ENCODE measurements at regions not wholly inside any gene's neighbourhood (a gene's known extent, or its start where the extent isn't known, plus 50 kb on each side); places are given as distances from the start of the nearest gene placed in this dataset.

- no peak for DNase-seq
Measured at GRCh38 chr11:134905928-134906327, 493.9 kb upstream of the B3GAT1 start.

GRCh38 chr11:134905517-134905916 is 493.5 kb upstream of the B3GAT1 start:
- DNase-seq, result no peak

DNA sequence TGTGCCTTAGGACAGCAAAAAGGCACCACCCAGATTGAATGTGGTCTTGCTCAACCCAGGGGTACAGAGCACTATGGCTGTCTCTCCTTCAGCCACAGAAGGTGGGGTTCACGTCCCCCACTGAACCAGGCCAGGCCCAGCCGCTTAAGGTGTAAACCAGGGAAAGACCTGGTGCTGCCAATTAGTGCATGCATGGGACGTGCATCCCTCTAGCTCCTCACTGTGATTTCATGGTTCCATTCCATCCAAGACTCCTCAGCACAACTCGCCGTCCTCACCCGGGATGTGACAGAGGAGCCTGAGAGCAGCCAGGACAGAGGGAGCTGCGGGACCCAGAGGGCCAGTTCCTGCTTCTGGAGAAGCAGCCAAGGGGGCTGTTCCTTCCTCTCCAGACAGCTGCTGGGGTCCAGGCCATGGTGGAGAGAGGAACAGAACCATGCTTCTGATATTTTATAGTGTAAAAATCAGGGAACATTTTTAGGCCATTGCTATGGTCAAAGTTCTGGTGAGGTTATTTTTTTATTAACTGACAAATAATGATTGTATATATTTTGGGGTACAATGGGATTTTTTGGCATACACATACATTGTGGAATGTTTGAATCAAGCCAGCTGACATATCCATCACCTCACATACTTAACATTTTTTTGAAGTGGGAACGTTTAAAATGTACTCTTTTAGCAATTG is 492.2 kb upstream of the B3GAT1 start:
- no peak for DNase-seq

GRCh38 chr11:134901955-134902918 is 490.2 kb upstream of the B3GAT1 start:
- no peak for DNase-seq

GRCh38 chr11:134901542-134901941 is 489.5 kb upstream of the B3GAT1 start:
- no peak for DNase-seq

DNA sequence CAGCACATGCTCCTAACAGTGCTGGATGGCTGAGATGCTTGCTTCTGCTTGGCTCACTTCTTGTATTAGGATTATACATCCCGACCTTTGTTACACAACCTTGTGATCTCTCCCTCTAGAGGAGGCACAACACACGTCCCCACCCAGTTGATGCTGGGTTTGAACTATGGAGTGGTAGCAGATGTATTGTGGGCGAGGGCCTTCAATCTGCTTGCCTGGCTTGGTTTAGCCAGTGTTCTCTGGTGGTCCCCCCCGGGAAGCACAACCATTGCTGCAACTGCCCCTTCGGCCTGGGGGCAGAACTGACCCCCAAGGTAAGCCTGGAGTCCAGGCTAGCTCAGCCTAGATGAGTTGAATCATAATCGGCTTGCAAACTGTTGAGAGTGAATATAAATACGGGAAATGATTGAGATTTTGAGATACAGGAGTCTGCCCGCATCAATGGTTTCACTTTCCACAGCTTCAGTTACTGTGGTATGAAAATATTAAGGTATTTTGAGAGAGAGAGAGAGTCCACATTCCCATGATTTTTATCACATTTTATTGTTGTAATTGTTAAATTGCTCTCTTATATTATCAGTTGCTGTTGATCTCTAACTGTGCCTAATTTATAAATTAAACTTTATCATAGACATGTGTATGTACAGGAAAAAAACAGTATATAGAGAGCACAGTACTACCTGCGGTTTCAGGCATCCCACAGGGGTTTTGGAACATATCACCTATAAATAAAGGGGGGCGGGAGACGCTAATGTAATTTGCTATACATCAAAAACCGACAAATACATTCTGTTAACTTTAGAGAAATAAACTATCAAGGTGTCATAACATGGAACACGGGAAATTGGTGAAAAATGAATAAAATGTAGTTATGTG is 482.0 kb upstream of the B3GAT1 start:
- DNase-seq, result no peak

DNA sequence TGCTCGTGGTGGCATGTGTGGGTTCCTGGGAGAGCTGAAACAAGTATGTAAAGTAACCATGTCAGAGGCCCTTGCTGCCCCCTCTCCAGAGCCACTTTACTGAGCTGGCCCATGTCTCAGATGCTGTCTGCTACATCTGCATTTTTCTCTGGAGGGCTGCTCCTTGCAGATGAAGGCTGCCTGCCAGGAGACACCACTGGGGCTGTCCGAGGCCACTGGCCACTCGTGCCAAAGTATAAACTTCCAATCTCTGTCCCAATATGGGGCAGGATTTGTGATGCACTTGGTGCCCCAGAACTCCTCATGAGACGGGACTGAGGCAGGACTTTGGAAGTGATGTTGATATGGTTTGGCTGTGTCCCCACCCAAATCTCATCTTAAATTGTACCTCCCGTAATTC is 478.4 kb upstream of the B3GAT1 start:
- no peak for DNase-seq

- DNase-seq, result no peak
Measured at GRCh38 chr11:134889832-134890231, 477.8 kb upstream of the B3GAT1 start.

DNA sequence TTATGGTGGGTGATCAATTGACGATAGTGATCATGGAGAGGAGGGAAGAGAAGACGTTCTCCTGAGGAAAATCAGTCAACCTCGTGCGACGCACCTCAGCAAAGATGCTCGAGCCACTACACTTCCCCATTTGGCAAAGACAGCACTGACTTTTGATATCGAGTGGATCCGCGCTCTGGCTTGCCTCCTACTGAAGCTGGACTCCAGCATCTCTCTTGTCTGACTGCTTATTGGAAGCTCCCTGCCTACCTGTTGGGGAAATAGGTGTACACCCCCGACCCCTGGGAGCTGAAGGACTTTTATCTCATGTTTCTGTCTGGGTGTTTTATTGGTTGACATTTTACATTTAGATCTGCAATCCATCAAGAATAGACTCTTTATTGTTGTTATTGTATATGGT is 476.8 kb upstream of the B3GAT1 start:
- no peak for DNase-seq

GRCh38 chr11:134887896-134888295 is 475.9 kb upstream of the B3GAT1 start:
- DNase-seq, result no peak

- no peak for DNase-seq
Measured at GRCh38 chr11:134883484-134883883, 471.4 kb upstream of the B3GAT1 start.

DNA sequence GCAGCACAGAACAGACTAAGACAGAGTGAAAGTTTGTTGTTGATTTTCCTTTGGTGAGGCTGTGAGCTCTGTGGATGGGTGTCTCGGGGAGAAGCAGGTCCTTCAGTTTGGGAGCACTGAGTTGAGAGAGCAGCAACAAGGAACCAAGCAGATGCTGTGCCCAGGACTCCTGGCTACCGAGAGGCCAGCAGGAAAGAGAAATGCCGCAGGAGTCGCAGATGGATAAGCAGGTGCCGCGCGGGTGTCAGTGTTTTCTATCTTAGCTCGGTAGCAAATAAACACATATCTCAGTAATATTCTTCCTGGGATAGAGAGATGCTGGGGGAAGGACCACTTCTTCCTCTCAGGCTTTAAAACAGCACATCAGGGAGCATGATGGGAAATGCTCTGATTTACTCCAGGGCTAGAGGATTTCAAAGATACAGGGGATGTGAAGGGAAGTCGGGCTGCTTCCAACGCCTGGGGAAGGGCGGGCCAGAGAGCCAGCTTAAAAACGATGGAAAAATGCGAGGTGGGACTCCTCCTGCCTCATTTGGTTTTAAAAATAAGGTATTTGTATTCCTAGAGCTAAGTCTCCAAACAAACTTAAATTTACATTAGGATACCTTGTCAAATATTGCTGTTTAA is 470.7 kb upstream of the B3GAT1 start:
- no peak for DNase-seq

DNA sequence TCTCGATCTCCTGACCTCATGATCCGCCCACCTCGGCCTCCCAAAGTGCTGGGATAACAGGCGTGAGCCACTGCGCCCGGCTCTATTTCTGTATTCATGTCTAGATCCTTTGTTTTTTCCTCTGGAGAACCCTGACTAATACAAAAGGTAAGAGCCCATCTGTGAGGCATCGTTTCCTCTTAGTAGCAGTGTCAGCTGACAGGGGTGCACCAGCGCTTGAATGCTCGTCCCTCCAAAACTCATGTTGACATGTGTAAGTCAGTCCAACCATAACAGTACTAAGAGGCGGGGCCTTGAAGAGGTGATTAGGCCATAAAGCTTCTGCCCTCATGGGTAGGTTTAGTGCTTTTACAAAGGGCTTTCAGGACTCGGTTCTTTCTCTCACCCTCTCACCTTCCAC is 470.1 kb upstream of the B3GAT1 start:
- DNase-seq, result no peak

DNA sequence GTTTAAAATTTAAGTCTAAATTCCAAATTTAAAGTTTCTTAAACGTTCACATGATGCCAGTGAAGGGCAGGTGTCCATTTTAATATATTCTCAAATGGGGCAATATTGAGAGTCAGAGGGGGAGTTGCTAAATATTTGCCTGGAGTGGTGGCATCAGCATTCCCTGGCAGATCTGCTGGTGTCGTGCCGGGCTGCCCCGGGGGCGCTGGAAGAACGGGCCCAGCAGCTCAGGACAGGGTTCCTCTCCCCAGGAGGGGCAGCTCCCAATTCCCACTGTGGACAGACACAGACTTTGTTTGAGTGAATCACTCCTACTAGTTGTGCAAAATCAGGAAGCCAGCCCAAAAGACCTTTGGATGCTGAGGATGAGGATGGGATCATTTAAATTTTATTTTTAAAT is 468.7 kb upstream of the B3GAT1 start:
- DNase-seq, result no peak

DNA sequence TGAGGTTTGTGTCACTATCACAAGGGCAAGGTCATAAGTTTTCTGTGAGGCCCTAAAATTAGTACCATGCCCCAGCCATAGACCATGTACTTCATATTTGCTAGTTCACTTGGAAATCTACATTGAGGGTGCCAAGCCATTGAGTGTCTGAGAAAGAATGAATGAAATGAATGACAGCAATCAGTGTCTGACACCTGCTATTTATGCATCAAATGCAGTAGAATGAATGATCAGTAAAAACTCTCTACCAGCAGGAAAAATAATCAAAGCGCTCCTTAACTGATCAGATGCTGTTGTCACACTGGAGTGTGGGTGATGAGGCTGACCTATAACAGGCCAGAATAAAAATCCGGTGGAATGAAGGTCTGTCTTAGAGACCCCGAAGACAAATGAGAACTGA is 467.9 kb upstream of the B3GAT1 start:
- DNase-seq, result no peak

GRCh38 chr11:134879341-134879740 is 467.3 kb upstream of the B3GAT1 start:
- DNase-seq, result no peak

- no peak for DNase-seq
Measured at GRCh38 chr11:134878785-134879184, 466.7 kb upstream of the B3GAT1 start.

DNA sequence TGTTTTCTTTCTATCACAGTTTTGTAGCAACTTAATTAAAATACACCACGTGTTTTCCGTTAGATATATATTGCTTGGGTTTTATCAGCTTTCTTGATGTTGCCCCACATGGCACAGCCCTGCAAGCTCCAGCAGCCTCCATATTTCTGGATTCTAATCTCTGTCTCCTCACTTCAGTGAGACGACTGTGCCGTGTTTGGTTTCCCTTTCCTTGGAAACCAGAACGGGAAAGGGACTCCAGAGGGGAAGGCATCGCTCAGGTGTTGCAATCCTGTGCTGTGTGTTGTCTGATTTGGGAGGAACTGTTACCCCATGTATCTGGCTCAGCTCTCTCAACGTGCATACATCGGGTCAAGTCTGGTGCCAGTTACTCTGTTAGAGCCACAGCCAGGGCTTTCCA is 464.2 kb upstream of the B3GAT1 start:
- DNase-seq, result no peak

GRCh38 chr11:134866981-134867675 is 455.1 kb upstream of the B3GAT1 start:
- no peak for DNase-seq

DNA sequence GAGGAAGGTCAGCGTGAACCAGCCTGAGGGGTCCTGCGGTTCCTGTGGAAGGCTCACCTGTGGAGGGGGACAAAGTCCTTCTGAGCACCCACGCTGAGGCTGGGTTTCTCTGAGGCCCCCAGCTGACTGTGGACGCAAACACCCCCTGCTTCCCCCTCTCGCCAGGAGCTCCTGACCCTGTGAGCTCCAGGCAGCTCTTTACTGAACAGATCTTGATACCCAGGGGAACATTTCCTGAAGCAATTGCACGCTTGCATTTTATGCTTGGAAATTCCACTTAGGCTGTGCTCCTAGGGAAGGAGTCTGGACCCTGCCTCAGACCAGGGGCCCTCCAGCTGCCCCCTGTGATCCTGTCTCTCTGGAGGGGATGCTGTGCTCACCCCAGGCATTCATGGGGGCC is 454.2 kb upstream of the B3GAT1 start:
- DNase-seq, result no peak

DNA sequence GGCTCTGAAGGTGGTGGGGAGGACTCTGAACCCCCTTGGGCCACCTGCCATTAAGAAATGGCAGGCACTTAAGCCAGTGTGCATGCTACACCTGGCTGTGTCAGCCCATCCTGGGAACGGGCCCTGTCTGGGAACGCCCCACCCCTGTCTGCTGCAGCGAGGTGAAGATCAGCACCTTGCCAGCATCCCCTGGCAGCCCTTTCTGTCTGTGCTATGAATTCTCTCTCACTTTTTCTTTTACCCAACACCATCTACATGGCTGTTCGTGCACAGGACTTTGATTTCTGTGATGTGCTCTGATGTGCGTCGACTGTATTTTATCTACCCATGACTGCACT is 452.9 kb upstream of the B3GAT1 start:
- no peak for DNase-seq

- no peak for DNase-seq
Measured at GRCh38 chr11:134864233-134864967, 452.4 kb upstream of the B3GAT1 start.
